Fibroblast of lung (primary cell): ENCODE measurements at regions not wholly inside any gene's neighbourhood (a gene's known extent, or its start where the extent isn't known, plus 50 kb on each side); places are given as distances from the start of the nearest gene placed in this dataset.

Experiments used
- DNase-seq, 2 donors: peaks; one replicate each; pipeline versions ENCODE4 v3.0.0 to v3.0.0-alpha.2; 2010; ENCODE audit warnings: low read depth in 2 of 2
- H2AFZ ChIP-seq: 2 replicates; pipeline ENCODE4 v1.5.1; 2012; ENCODE audit warnings: low read length, control low read depth, inconsistent platforms
- H3K27ac ChIP-seq: 2 replicates; pipeline ENCODE4 v1.5.1; 2011; ENCODE audit warnings: low read length, control low read depth; ENCODE audit not compliant: insufficient read depth
- H3K27me3 ChIP-seq: 2 replicates; pipeline ENCODE4 v1.5.1; 2011; ENCODE audit warnings: mild to moderate bottlenecking, low read length; ENCODE audit not compliant: control insufficient read depth, insufficient read depth
- H3K36me3 ChIP-seq: 2 replicates; pipeline ENCODE4 v1.5.1; 2011; ENCODE audit warnings: low read length; ENCODE audit not compliant: control insufficient read depth, insufficient read depth
- H3K4me1 ChIP-seq: 2 replicates; pipeline ENCODE4 v1.5.1; 2011; ENCODE audit warnings: low read length; ENCODE audit not compliant: control insufficient read depth, insufficient read depth; ENCODE audit errors: extremely low read depth
- H3K4me2 ChIP-seq: 2 replicates; pipeline ENCODE4 v1.5.1; 2011; ENCODE audit warnings: low read length, control low read depth; ENCODE audit not compliant: insufficient read depth; ENCODE audit errors: extremely low read depth
- H3K4me3 ChIP-seq, 4 experiments: fragments of 200-600 bp in 1 of 4; sonication (generic) in 1 of 4; replicated peaks in 1 of 4; 2 replicates each; pipeline ENCODE4 v1.5.1; 2011 to 2016; ENCODE audit warnings: low read length in 4 of 4, low read depth in 3 of 4, mild to moderate bottlenecking in 3 of 4, control low read depth in 2 of 4, inconsistent platforms in 1 of 4, mixed read lengths in 1 of 4; ENCODE audit not compliant: insufficient read depth in 1 of 4; ENCODE audit errors: control extremely low read depth in 1 of 4
- H3K79me2 ChIP-seq: 2 replicates; pipeline ENCODE4 v1.5.1; 2012; ENCODE audit warnings: mild to moderate bottlenecking, low read length, inconsistent platforms; ENCODE audit not compliant: control insufficient read depth, insufficient read depth
- H3K9ac ChIP-seq: 2 replicates; pipeline ENCODE4 v1.5.1; 2011; ENCODE audit warnings: mild to moderate bottlenecking, low read length, control low read depth; ENCODE audit not compliant: insufficient read depth
- H3K9me3 ChIP-seq: 2 replicates; pipeline ENCODE4 v1.5.1; 2012; ENCODE audit warnings: low read depth, low read length; ENCODE audit not compliant: control insufficient read depth, insufficient read depth
- H4K20me1 ChIP-seq: 2 replicates; pipeline ENCODE4 v1.5.1; 2011; ENCODE audit warnings: low read length; ENCODE audit not compliant: control insufficient read depth, insufficient read depth; ENCODE audit errors: extremely low read depth
- CTCF ChIP-seq, 2 donors: IDR thresholded peaks in 1 of 2; conservative IDR thresholded peaks in 1 of 2; 1 replicate in 1 of 2; 2 replicates in 1 of 2; pipeline ENCODE4 v1.5.1; 2011 to 2012; ENCODE audit warnings: low read length in 2 of 2, control low read depth in 1 of 2, inconsistent platforms in 1 of 2, low read depth in 1 of 2, mild to moderate bottlenecking in 1 of 2
- EZH2 ChIP-seq: IDR thresholded peaks from 2 replicates; pipeline ENCODE4 v1.5.1; 2012; ENCODE audit warnings: low read length, control low read depth, mild to moderate bottlenecking; ENCODE audit errors: missing control alignments

GRCh38 chr22:49241174-49241851, 586.4 kb downstream of the BRD1 start:
- Histone ChIP-seq H3K36me3 (no peaks in the 10 kb centered on the region), H3K4me3 (no peak overlapping the region), H3K4me2 (no peak overlapping the region), H3K27ac (no peak overlapping the region), H3K9me3 (no peaks in the 10 kb centered on the region), H2AFZ (no peak overlapping the region), H3K27me3 (no peaks in the 10 kb centered on the region), H3K9ac (no peak overlapping the region), H4K20me1 (no peaks in the 10 kb centered on the region), H3K4me1 (no peaks in the 10 kb centered on the region), H3K79me2 (no peaks in the 10 kb centered on the region)
- TF ChIP-seq CTCF (conservative IDR thresholded peaks at IDR 0.05 in 1 of 2, IDR thresholded peaks at IDR 0.05 in 1 of 2; ENCODE audit: low read depth in 1 of 2, low read length in 2 of 2) (no peak), EZH2 (no peak)
- no peak for DNase-seq

GRCh38 chr22:49240472-49240871, 587.2 kb downstream of the BRD1 start:
- no peak overlapping the region for H3K4me3 ChIP-seq
- no peaks in the 10 kb centered on the region for H3K27me3 ChIP-seq

DNA sequence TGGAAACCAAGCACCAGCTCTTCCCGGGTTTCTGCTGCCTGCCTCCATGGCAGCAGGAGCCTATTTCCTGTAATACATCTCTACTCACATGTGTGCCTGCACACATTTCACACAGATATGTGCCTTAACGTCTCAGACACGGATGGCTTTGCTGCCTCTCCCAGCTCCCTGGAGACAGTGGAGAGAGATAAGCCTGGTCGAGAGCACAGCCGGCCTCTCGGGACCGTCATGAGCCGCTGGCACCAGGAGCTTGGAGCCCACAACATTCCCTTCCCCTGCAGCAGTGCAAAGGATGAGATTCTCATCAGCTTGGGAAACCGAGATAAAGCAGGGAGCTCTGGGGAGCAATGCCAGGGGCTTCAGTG, 587.7 kb downstream of the BRD1 start:
- TF ChIP-seq EZH2 (no peak), CTCF (conservative IDR thresholded peaks at IDR 0.05 in 1 of 2, IDR thresholded peaks at IDR 0.05 in 1 of 2; ENCODE audit: low read depth in 1 of 2, low read length in 2 of 2) (no peak)
- no peaks in the 10 kb centered on the region for H4K20me1 ChIP-seq
- no peak overlapping the region for H2AFZ ChIP-seq
- no peak overlapping the region for H3K27ac ChIP-seq
- no peaks in the 10 kb centered on the region for H3K4me1 ChIP-seq
- H3K9ac ChIP-seq = no peak overlapping the region
- H3K36me3 ChIP-seq = no peaks in the 10 kb centered on the region
- H3K27me3 ChIP-seq = no peaks in the 10 kb centered on the region
- H3K79me2 ChIP-seq = no peaks in the 10 kb centered on the region
- H3K4me2 ChIP-seq = no peak overlapping the region
- no peaks in the 10 kb centered on the region for H3K9me3 ChIP-seq
- no peak for DNase-seq
- H3K4me3 ChIP-seq = no peak overlapping the region

More at GRCh38 chr22:49240472-49240871, 587.2 kb downstream of the BRD1 start:
- Histone ChIP-seq H4K20me1 (no peaks in the 10 kb centered on the region), H3K4me1 (no peaks in the 10 kb centered on the region), H3K9ac (no peak overlapping the region), H3K4me2 (no peak overlapping the region), H3K27ac (no peak overlapping the region), H2AFZ (no peak overlapping the region), H3K36me3 (no peaks in the 10 kb centered on the region), H3K79me2 (no peaks in the 10 kb centered on the region), H3K9me3 (no peaks in the 10 kb centered on the region)
- no peak for TF ChIP-seq EZH2
- TF ChIP-seq CTCF (conservative IDR thresholded peaks at IDR 0.05 in 1 of 2, IDR thresholded peaks at IDR 0.05 in 1 of 2; ENCODE audit: low read depth in 1 of 2, low read length in 2 of 2) = no peak
- no peak for DNase-seq
